SU-DHL-6 (cell line): ENCODE measurements at regions not wholly inside any gene's neighbourhood (a gene's known extent, or its start where the extent isn't known, plus 50 kb on each side); places are given as distances from the start of the nearest gene placed in this dataset.

Source experiments
- H2AFZ ChIP-seq: fragments of 200-600 bp; sonication (generic); 2 replicates; pipeline ENCODE4 v1.6.1; 2014; ENCODE audit warnings: low read depth, mild to moderate bottlenecking, moderate library complexity, mixed read lengths, antibody characterized with exemption, low read length; ENCODE audit not compliant: severe bottlenecking
- H3F3A ChIP-seq: fragments of 200-600 bp; shearing (Covaris generic); 2 replicates; pipeline ENCODE4 v1.6.0; 2016; ENCODE audit warnings: antibody characterized with exemption, mild to moderate bottlenecking; ENCODE audit not compliant: insufficient read depth
- H3K27ac ChIP-seq: fragments of 200-600 bp; sonication (generic); 2 replicates; pipeline ENCODE4 v1.5.1; 2016; ENCODE audit warnings: low read depth, mild to moderate bottlenecking, low read length, moderate library complexity, mixed read lengths
- H3K27me3 ChIP-seq: fragments of 200-600 bp; sonication (generic), shearing (Covaris generic); 2 replicates; pipeline ENCODE4 v1.6.0; 2014; ENCODE audit warnings: mild to moderate bottlenecking, low read length
- H3K36me3 ChIP-seq: fragments of 200-600 bp; sonication (generic); 2 replicates; pipeline ENCODE4 v1.6.1; 2014; ENCODE audit warnings: mild to moderate bottlenecking, low read length, mixed read lengths
- H3K4me2 ChIP-seq: fragments of 300-600, 200-600 bp; shearing (Covaris generic), sonication (generic); 2 replicates; pipeline ENCODE4 v1.6.0; 2014; ENCODE audit warnings: low read length, low read depth, mild to moderate bottlenecking; ENCODE audit not compliant: poor library complexity, severe bottlenecking
- H3K4me3 ChIP-seq: fragments of 200-600 bp; sonication (generic); 2 replicates; pipeline ENCODE4 v1.5.1; 2014; ENCODE audit warnings: antibody characterized with exemption, low read length, mild to moderate bottlenecking, mixed read lengths; ENCODE audit not compliant: insufficient read depth, poor library complexity, severe bottlenecking
- H3K79me2 ChIP-seq: fragments of 200-600 bp; sonication (generic); 2 replicates; pipeline ENCODE4 v1.6.1; 2014; ENCODE audit warnings: mild to moderate bottlenecking, low read length, moderate library complexity; ENCODE audit not compliant: insufficient read depth
- H3K9ac ChIP-seq: fragments of 200-600 bp; sonication (generic); 2 replicates; pipeline ENCODE4 v1.7.0; 2014; ENCODE audit warnings: mild to moderate bottlenecking, low read length
- H3K9me2 ChIP-seq: fragments of 200-600 bp; sonication (generic); replicated peaks from 2 replicates; pipeline ENCODE4 v1.6.1; 2014; ENCODE audit warnings: low read length; ENCODE audit not compliant: insufficient read depth
- H3K9me3 ChIP-seq: fragments of 200-600 bp; sonication (generic); 2 replicates; pipeline ENCODE4 v1.6.1; 2014; ENCODE audit warnings: low read length, mixed read lengths; ENCODE audit not compliant: insufficient read depth
- H4K20me1 ChIP-seq: fragments of 200-600 bp; sonication (generic); 2 replicates; pipeline ENCODE4 v1.6.1; 2014; ENCODE audit warnings: low read depth, mild to moderate bottlenecking, antibody characterized with exemption, low read length, moderate library complexity, mixed read lengths
- EZH2phosphoT487 ChIP-seq: fragments of 200-600 bp; sonication (generic), shearing (Covaris generic); conservative IDR thresholded peaks from 2 replicates; pipeline ENCODE4 v1.6.1; 2018; ENCODE audit warnings: mild to moderate bottlenecking, antibody characterized with exemption, low read length, moderate library complexity, mixed read lengths
- TF ChIP-seq, protein P1 (sequence below): fragments of 200-600 bp; sonication (generic); IDR thresholded peaks from one replicate; pipeline ENCODE4 v1.5.1; 2017; ENCODE audit warnings: antibody characterized with exemption, mild to moderate bottlenecking, low read length, moderate library complexity; ENCODE audit not compliant: insufficient read depth, poor library complexity, severe bottlenecking

DNA sequence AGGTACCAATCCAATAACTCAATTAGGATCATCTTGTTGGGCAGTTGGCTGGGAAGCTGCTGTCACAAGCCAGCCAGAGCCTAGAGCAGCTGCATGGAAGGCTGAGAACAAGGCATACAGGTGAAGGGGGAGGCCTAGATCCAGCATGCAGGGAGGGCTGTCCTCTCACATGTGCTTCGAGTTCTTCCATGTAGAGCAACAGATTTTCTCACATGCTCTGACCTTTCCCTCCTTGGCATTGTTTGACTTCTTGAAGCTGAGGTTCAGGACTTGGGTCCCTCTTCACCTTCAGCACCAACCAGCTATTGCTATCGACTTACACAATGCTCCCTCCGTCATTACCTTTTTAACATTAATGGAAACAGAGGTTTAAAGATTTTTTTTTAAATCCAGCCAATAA is 257.7 kb downstream of the ATG4C start:
- Histone ChIP-seq H3K36me3 (no peaks in the 10 kb centered on the region), H3F3A (no peaks in the 10 kb centered on the region), H3K9me2 (no peaks in the 10 kb centered on the region), H2AFZ (no peak overlapping the region), H3K27me3 (no peaks in the 10 kb centered on the region), H3K79me2 (no peaks in the 10 kb centered on the region), H3K4me3 (no peak overlapping the region), H4K20me1 (no peaks in the 10 kb centered on the region), H3K9ac (no peak overlapping the region), H3K9me3 (no peaks in the 10 kb centered on the region), H3K4me2 (no peak overlapping the region), H3K27ac (no peak overlapping the region)
- TF ChIP-seq, protein P1, sequence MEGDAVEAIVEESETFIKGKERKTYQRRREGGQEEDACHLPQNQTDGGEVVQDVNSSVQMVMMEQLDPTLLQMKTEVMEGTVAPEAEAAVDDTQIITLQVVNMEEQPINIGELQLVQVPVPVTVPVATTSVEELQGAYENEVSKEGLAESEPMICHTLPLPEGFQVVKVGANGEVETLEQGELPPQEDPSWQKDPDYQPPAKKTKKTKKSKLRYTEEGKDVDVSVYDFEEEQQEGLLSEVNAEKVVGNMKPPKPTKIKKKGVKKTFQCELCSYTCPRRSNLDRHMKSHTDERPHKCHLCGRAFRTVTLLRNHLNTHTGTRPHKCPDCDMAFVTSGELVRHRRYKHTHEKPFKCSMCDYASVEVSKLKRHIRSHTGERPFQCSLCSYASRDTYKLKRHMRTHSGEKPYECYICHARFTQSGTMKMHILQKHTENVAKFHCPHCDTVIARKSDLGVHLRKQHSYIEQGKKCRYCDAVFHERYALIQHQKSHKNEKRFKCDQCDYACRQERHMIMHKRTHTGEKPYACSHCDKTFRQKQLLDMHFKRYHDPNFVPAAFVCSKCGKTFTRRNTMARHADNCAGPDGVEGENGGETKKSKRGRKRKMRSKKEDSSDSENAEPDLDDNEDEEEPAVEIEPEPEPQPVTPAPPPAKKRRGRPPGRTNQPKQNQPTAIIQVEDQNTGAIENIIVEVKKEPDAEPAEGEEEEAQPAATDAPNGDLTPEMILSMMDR, result no peak
- TF ChIP-seq EZH2phosphoT487, result no peak

DNA sequence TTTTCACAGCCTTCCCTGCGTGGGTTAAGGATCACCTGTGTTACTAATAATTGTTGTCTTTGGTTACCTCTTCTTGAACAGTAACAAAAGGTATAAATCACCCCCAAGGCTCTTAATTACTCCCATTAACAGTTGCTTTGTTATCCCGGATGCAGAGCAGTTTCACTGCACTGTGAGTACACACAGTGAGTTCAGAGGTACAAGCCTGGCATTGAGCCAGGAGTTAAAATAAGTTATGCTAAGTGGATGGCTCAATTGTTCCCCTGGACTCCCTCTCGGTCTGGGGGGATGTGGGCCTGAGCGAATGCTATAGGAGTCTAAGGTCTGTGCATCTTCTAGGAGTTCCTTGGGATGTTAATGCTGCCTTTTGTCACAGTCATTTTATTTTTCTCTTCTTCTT is 258.3 kb downstream of the ATG4C start:
- H3K4me2 ChIP-seq, result no peak overlapping the region
- H3K9ac ChIP-seq, result no peak overlapping the region
- no peak overlapping the region for H3K4me3 ChIP-seq
- no peaks in the 10 kb centered on the region for H4K20me1 ChIP-seq
- H3K79me2 ChIP-seq, result no peaks in the 10 kb centered on the region
- no peaks in the 10 kb centered on the region for H3K9me3 ChIP-seq
- TF ChIP-seq EZH2phosphoT487, result no peak
- TF ChIP-seq, protein P1, result no peak
- no peak overlapping the region for H3K27ac ChIP-seq
- no peaks in the 10 kb centered on the region for H3K27me3 ChIP-seq
- H3F3A ChIP-seq, result no peaks in the 10 kb centered on the region
- no peaks in the 10 kb centered on the region for H3K9me2 ChIP-seq
- no peaks in the 10 kb centered on the region for H3K36me3 ChIP-seq
- H2AFZ ChIP-seq, result no peak overlapping the region

DNA sequence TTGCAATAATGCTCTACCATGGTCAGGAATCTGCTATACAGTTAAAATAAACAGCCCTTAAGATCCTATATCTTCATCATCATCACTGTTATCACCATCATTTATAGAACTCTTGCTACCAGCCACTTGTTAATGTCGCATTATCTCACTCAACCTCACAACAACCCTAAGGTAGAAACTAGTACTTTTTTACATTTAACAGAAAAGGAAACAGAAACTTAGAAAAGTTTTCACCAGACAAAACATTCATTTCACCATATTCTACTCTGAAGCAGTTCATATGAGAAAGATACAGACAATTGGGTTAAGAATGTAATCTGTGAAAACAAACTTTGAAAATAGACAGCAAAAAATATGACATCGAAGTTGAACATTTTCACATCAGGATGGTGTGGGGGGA is 262.6 kb downstream of the ATG4C start:
- Histone ChIP-seq H4K20me1 (no peaks in the 10 kb centered on the region), H3K9ac (no peak overlapping the region), H3K27me3 (no peaks in the 10 kb centered on the region), H3K27ac (no peak overlapping the region), H3F3A (no peaks in the 10 kb centered on the region), H3K9me2 (no peaks in the 10 kb centered on the region), H3K9me3 (no peaks in the 10 kb centered on the region), H3K79me2 (no peaks in the 10 kb centered on the region), H3K4me2 (no peak overlapping the region), H2AFZ (no peak overlapping the region), H3K36me3 (no peaks in the 10 kb centered on the region), H3K4me3 (no peak overlapping the region)
- no peak for TF ChIP-seq EZH2phosphoT487
- TF ChIP-seq, protein P1, result no peak

DNA sequence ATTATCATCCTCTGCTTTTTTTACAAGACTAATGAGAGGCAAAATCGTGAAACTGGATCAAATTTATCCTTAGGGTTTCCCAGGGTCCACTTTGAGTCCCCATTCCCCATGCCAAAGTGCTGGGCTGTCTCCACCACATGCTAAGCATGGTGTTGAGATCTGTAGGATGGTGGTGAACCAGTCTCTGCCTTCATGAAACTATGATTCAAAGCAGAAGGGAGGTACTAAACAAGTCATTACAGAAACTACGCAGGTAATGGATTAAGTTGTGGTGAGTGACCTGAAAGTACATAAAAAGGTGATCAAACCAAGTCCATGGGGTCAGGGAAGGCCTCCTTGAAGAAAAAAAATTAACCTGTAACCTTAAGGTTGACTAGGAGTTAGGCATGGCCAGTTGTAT is 265.2 kb downstream of the ATG4C start:
- Histone ChIP-seq H3F3A (no peaks in the 10 kb centered on the region), H3K4me3 (no peak overlapping the region), H3K27ac (no peak overlapping the region), H3K27me3 (no peaks in the 10 kb centered on the region), H2AFZ (no peak overlapping the region), H3K79me2 (no peaks in the 10 kb centered on the region), H3K9ac (no peak overlapping the region), H4K20me1 (no peaks in the 10 kb centered on the region), H3K4me2 (no peak overlapping the region), H3K9me2 (no peaks in the 10 kb centered on the region), H3K36me3 (no peaks in the 10 kb centered on the region), H3K9me3 (no peaks in the 10 kb centered on the region)
- TF ChIP-seq, protein P1, result no peak
- no peak for TF ChIP-seq EZH2phosphoT487
